ENCODE measurements at regions not wholly inside any gene's neighbourhood (a gene's known extent, or its start where the extent isn't known, plus 50 kb on each side); places are given as distances from the start of the nearest gene placed in this dataset.

DNA sequence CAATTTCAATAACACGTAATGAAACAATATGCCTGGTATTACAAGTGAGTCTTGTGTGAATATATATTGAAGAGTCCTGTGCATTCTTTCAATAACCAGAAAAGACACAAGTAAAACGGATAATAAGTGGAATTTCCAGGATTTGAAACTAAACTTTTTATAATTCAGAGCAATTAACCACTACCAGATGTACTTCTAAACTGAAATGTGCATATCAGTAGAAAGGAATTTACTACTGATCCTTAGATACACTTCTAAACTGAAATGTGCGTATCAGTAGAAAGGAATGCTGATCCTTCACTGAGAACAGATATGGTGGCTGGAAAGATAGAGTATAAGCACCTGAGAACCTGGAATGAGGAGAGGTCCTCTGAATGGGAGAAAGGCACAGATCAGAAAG is 470.9 kb upstream of the SPHKAP start:
- BruUV-seq (replicated peaks), result no TSS peak
- Histone ChIP-seq H3K36me3 (ENCODE audit: control insufficient read depth, insufficient read depth, low read length) (no peaks in the 10 kb centered on the region), H3K27ac (ENCODE audit: low read length) (no peak overlapping the region), H3K27me3 (ENCODE audit: control insufficient read depth, insufficient read depth, low read length) (no peaks in the 10 kb centered on the region), H3K9me3 (ENCODE audit: control insufficient read depth, insufficient read depth, low read depth, low read length) (no peaks in the 10 kb centered on the region), H3K4me3 (ENCODE audit: low read depth in 2 of 2, low read length in 2 of 2) (no peak overlapping the region), H3K4me1 (ENCODE audit: control insufficient read depth, insufficient read depth, low read length) (no peaks in the 10 kb centered on the region)
- CTCF ChIA-PET, result no interaction called here
- TF ChIP-seq CTCF (IDR thresholded peaks at IDR 0.05), result no peak
- TF ChIP-seq POLR2AphosphoS5 (IDR thresholded peaks at IDR 0.05; ENCODE audit: low read depth, low read length), result no peak
- no peak for TF ChIP-seq SIN3A (IDR thresholded peaks at IDR 0.05; ENCODE audit: borderline replicate concordance, insufficient read depth, low read depth, low read length)
- no peak for TF ChIP-seq REST (IDR thresholded peaks at IDR 0.05; ENCODE audit: insufficient read depth in 1 of 2, low read depth in 2 of 2, low read length in 1 of 2)
- ATAC-seq, result no peak
- in situ Hi-C loops (cut with HindIII; ENCODE audit: low pct_unique_long_range_greater_than_20kb, low sequenced_read_pairs), result no loop called here
- intact Hi-C loops (cut with micrococcal nuclease; ENCODE audit: unreplicated experiment), result loop anchor here (2.0 kb wide), 1 partner anchor 604 kb away; no protein-coding TSS in a partner anchor
- no peak for DNase-seq (ENCODE audit: low read depth, low spot score)
- POLR2A ChIA-PET, result no interaction called here

GRCh38 chr2:228649876-228650275 is 468.4 kb upstream of the SPHKAP start:
- H3K36me3 ChIP-seq (ENCODE audit: control insufficient read depth, insufficient read depth, low read length), result no peaks in the 10 kb centered on the region
- intact Hi-C loops (cut with micrococcal nuclease; ENCODE audit: unreplicated experiment), result no loop called here
- no peak overlapping the region for H3K4me3 ChIP-seq (ENCODE audit: low read depth in 2 of 2, low read length in 2 of 2)
- ATAC-seq (no peak), DNase-seq (ENCODE audit: low read depth, low spot score) (no peak)
- no peaks in the 10 kb centered on the region for H3K9me3 ChIP-seq (ENCODE audit: control insufficient read depth, insufficient read depth, low read depth, low read length)
- POLR2A ChIA-PET, result no interaction called here
- in situ Hi-C loops (cut with HindIII; ENCODE audit: low pct_unique_long_range_greater_than_20kb, low sequenced_read_pairs), result no loop called here
- TF ChIP-seq SIN3A (IDR thresholded peaks at IDR 0.05; ENCODE audit: borderline replicate concordance, insufficient read depth, low read depth, low read length), result no peak
- no peak for TF ChIP-seq TCF7L2 (IDR thresholded peaks at IDR 0.05; ENCODE audit: low read depth, low read length)
- TF ChIP-seq POLR2AphosphoS5 (IDR thresholded peaks at IDR 0.05; ENCODE audit: low read depth, low read length), result no peak
- TF ChIP-seq CTCF (IDR thresholded peaks at IDR 0.05), result no peak
- no peak for TF ChIP-seq REST (IDR thresholded peaks at IDR 0.05; ENCODE audit: insufficient read depth in 1 of 2, low read depth in 2 of 2, low read length in 1 of 2)
- no peaks in the 10 kb centered on the region for H3K27me3 ChIP-seq (ENCODE audit: control insufficient read depth, insufficient read depth, low read length)
- no TSS peak for BruUV-seq (replicated peaks)
- no peak overlapping the region for H3K27ac ChIP-seq (ENCODE audit: low read length)
- no peaks in the 10 kb centered on the region for H3K4me1 ChIP-seq (ENCODE audit: control insufficient read depth, insufficient read depth, low read length)
- CTCF ChIA-PET, result no interaction called here

All from Panc1 (cell line).